ENCODE measurements at regions not wholly inside any gene's neighbourhood (a gene's known extent, or its start where the extent isn't known, plus 50 kb on each side); places are given as distances from the start of the nearest gene placed in this dataset.

DNA sequence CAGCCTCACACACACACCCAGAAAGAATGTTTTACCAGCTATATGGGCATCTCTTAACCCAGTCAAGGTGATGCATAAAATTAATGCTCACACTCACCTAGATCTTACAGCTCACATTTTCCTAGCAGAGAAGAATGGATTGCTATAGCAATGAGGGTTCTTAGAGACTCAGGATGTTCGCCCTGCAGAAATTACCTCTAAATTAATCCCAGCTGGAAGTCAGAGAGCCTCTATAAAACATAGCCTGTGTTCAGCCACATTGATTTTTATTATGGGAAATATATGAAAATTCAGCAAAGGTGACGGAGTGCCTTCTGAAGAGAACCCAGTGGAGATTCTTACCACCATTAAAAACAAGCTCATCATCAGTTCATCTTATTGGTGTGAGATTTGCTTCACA lies 528.3 kb upstream of the ZFP42 start:
- H3K36me3 ChIP-seq = no peaks in the 10 kb centered on the region
- TF ChIP-seq, protein P1, sequence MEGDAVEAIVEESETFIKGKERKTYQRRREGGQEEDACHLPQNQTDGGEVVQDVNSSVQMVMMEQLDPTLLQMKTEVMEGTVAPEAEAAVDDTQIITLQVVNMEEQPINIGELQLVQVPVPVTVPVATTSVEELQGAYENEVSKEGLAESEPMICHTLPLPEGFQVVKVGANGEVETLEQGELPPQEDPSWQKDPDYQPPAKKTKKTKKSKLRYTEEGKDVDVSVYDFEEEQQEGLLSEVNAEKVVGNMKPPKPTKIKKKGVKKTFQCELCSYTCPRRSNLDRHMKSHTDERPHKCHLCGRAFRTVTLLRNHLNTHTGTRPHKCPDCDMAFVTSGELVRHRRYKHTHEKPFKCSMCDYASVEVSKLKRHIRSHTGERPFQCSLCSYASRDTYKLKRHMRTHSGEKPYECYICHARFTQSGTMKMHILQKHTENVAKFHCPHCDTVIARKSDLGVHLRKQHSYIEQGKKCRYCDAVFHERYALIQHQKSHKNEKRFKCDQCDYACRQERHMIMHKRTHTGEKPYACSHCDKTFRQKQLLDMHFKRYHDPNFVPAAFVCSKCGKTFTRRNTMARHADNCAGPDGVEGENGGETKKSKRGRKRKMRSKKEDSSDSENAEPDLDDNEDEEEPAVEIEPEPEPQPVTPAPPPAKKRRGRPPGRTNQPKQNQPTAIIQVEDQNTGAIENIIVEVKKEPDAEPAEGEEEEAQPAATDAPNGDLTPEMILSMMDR (IDR thresholded peaks at IDR 0.05; ENCODE audit: low read depth, low read length) = no peak

DNA sequence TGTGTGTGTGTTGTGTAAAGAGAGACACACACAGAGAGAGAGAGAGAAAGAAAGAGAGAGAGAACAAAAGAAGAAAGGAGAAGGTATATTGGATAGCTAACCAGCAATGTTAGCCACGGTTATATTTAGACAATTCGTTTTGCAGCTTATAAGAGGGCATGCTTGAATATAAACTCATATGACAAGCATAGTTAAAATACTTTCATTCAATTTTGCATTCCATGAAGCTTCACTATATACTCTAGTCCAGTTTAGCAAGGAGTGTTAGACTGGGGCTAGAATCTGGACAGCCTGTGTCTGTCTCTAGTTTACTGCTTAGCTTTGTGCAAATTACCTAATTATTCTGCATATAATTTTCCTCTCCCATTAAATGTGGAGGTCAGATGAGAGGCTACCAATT lies 525.9 kb upstream of the ZFP42 start:
- H3K4me1 ChIP-seq (ENCODE audit: low read depth) = no peaks in the 10 kb centered on the region
- no peaks in the 10 kb centered on the region for H3K9me3 ChIP-seq (ENCODE audit: low read depth)
- H3K36me3 ChIP-seq = no peaks in the 10 kb centered on the region
- no peak overlapping the region for H3K27ac ChIP-seq
- no peak overlapping the region for H3K4me3 ChIP-seq
- no peak for DNase-seq (ENCODE audit: low read depth in 1 of 2, low spot score in 1 of 2)
- H3K27me3 ChIP-seq = no peaks in the 10 kb centered on the region
- TF ChIP-seq, protein P1 (IDR thresholded peaks at IDR 0.05; ENCODE audit: low read depth, low read length) = no peak

More for the DNA sequence above, 528.3 kb upstream of the ZFP42 start:
- Histone ChIP-seq H3K9me3 (ENCODE audit: low read depth) (no peaks in the 10 kb centered on the region), H3K4me3 (no peak overlapping the region), H3K27ac (no peak overlapping the region), H3K4me1 (ENCODE audit: low read depth) (no peaks in the 10 kb centered on the region), H3K27me3 (no peaks in the 10 kb centered on the region)
- DNase-seq (ENCODE audit: low read depth in 1 of 2, low spot score in 1 of 2) = no peak

DNA sequence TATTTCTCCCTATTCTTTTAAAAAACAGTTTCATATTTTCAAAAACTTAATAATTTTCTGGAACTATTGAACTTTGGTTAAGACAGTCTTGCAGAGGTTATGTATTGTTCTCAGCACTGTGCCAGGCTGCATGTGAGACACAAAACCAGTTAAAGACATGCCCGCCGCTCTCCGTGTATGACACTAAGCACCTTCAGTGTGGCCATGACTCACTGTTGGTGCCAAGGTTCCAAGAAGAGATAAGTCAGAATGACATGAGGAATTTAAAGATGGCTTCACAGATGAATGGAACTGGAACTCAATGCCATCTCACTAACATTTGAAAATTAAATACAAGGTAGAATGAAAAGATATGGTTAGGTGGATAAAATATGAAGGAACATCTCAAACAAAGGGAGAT lies 525.5 kb upstream of the ZFP42 start:
- TF ChIP-seq, protein P1 (IDR thresholded peaks at IDR 0.05; ENCODE audit: low read depth, low read length) = no peak
- H3K27me3 ChIP-seq = no peaks in the 10 kb centered on the region
- no peak overlapping the region for H3K4me3 ChIP-seq
- H3K27ac ChIP-seq = no peak overlapping the region
- no peaks in the 10 kb centered on the region for H3K36me3 ChIP-seq
- no peaks in the 10 kb centered on the region for H3K4me1 ChIP-seq (ENCODE audit: low read depth)
- no peaks in the 10 kb centered on the region for H3K9me3 ChIP-seq (ENCODE audit: low read depth)
- no peak for DNase-seq (ENCODE audit: low read depth in 1 of 2, low spot score in 1 of 2)

DNA sequence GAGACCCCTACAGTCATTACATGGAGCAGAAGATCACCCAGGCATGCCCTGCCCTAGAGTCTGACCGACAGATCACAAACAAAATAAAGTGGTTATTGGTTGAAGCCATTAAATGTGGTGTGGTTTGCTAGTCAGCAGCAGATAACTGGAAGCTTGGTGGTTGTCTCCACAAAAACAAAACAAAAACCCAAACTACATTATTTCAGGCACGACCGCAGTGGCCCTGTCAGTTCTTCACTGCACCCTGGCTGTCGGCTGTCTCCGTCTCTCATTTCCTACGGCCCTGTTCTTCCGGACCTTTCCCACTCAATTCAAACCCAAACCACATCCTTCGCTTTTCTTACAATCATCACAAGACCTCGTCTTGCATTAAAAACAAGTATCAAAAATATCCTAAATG lies 521.3 kb upstream of the ZFP42 start:
- TF ChIP-seq, protein P1 (IDR thresholded peaks at IDR 0.05; ENCODE audit: low read depth, low read length) = no peak
- no peaks in the 10 kb centered on the region for H3K27me3 ChIP-seq
- no peak overlapping the region for H3K4me3 ChIP-seq
- no peak overlapping the region for H3K27ac ChIP-seq
- no peaks in the 10 kb centered on the region for H3K36me3 ChIP-seq
- peaks cover 8% of the 10 kb centered on the region for H3K4me1 ChIP-seq (ENCODE audit: low read depth)
- H3K9me3 ChIP-seq (ENCODE audit: low read depth) = no peaks in the 10 kb centered on the region
- DNase-seq (ENCODE audit: low read depth in 1 of 2, low spot score in 1 of 2) = no peak

DNA sequence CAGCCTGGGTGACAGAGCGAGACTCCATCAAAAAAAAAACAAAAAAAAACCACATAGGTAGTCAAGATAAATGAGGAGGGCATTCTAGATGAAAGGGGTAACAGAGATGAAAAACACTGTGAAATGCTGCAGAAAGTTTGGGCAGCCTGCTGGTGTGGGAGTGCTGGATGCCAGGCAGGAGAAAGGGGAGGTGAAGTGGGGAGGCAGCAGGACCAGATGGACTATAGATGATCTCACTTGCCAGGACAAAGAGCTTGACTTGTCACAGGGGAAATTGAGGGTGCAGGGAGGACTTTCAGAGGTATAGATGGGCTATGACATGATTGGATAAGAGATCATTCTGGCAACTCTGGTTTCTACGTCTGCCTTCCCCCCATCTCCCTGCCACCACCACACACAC lies 519.7 kb upstream of the ZFP42 start:
- no peak overlapping the region for H3K4me3 ChIP-seq
- TF ChIP-seq, protein P1 (IDR thresholded peaks at IDR 0.05; ENCODE audit: low read depth, low read length) = no peak
- DNase-seq (ENCODE audit: low read depth in 1 of 2, low spot score in 1 of 2) = no peak
- H3K27me3 ChIP-seq = no peaks in the 10 kb centered on the region
- no peaks in the 10 kb centered on the region for H3K36me3 ChIP-seq
- no peak overlapping the region for H3K27ac ChIP-seq
- H3K9me3 ChIP-seq (ENCODE audit: low read depth) = no peaks in the 10 kb centered on the region
- H3K4me1 ChIP-seq (ENCODE audit: low read depth) = peaks cover 8% of the 10 kb centered on the region

DNA sequence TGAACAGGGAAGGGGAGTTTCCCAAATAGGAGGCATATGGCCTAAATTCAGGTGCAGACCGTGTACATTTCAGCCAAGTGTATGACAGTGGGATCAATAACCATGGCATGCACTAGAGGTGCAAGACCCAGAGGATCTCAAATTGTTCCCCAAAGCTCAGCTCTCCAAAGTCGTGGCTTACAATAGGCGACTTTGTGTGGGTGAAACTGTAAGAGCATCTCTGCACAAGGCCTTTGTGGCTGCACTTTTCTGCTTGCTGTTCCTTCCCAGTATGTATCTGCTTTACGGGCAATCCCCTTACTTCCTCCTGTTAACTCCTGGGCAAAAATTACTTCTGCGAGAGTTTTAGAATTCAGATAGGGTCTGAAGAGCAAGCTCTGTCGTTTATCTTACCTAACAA lies 518.3 kb upstream of the ZFP42 start:
- H3K4me3 ChIP-seq = no peak overlapping the region
- TF ChIP-seq, protein P1 (IDR thresholded peaks at IDR 0.05; ENCODE audit: low read depth, low read length) = no peak
- H3K36me3 ChIP-seq = no peaks in the 10 kb centered on the region
- no peak for DNase-seq (ENCODE audit: low read depth in 1 of 2, low spot score in 1 of 2)
- H3K27ac ChIP-seq = no peak overlapping the region
- H3K27me3 ChIP-seq = no peaks in the 10 kb centered on the region
- no peaks in the 10 kb centered on the region for H3K9me3 ChIP-seq (ENCODE audit: low read depth)
- H3K4me1 ChIP-seq (ENCODE audit: low read depth) = peaks cover 8% of the 10 kb centered on the region
